Neuronal stem cell (in vitro differentiated cells): ENCODE measurements at regions not wholly inside any gene's neighbourhood (a gene's known extent, or its start where the extent isn't known, plus 50 kb on each side); places are given as distances from the start of the nearest gene placed in this dataset.

Source experiments
- DNase-seq: peaks from one replicate; pipeline ENCODE4 v3.0.0-alpha.2; 2013; ENCODE audit warnings: low spot score
- H2AFZ ChIP-seq: one replicate; pipeline ENCODE4 v1.6.1; 2013; ENCODE audit warnings: mild to moderate bottlenecking, low read length, inconsistent platforms
- H2AK5ac ChIP-seq: 2 replicates; pipeline ENCODE4 v1.6.1; 2013; ENCODE audit warnings: low read depth, mild to moderate bottlenecking, inconsistent platforms, low read length, moderate library complexity, mixed read lengths
- H2BK120ac ChIP-seq: 2 replicates; pipeline ENCODE4 v1.6.1; 2013; ENCODE audit warnings: low read depth, mild to moderate bottlenecking, inconsistent platforms, low read length, moderate library complexity, mixed read lengths
- H2BK12ac ChIP-seq: one replicate; pipeline ENCODE4 v1.6.1; 2013; ENCODE audit warnings: low read length, inconsistent platforms
- H2BK15ac ChIP-seq: 2 replicates; pipeline ENCODE4 v1.6.1; 2013; ENCODE audit warnings: mild to moderate bottlenecking, low read length, inconsistent platforms, mixed read lengths
- H2BK5ac ChIP-seq: one replicate; pipeline ENCODE4 v1.6.1; 2013; ENCODE audit warnings: inconsistent platforms, mild to moderate bottlenecking, low read length, moderate library complexity
- H3K14ac ChIP-seq: one replicate; pipeline ENCODE4 v1.6.1; 2013; ENCODE audit warnings: low read length, inconsistent platforms
- H3K18ac ChIP-seq: 2 replicates; pipeline ENCODE4 v1.6.1; 2013; ENCODE audit warnings: low read length, inconsistent platforms
- H3K23ac ChIP-seq: 2 replicates; pipeline ENCODE4 v1.6.1; 2013; ENCODE audit warnings: low read depth, mild to moderate bottlenecking, mixed read lengths, low read length, inconsistent platforms; ENCODE audit not compliant: poor library complexity
- H3K27ac ChIP-seq: replicated peaks from 3 replicates; pipeline ENCODE4 v1.5.1; 2013; ENCODE audit warnings: low read length, inconsistent platforms
- H3K27me3 ChIP-seq, 3 experiments: 2 replicates each; pipeline ENCODE4 v1.6.1; 2013; ENCODE audit warnings: low read length in 3 of 3, mild to moderate bottlenecking in 2 of 3, inconsistent platforms in 1 of 3, low read depth in 1 of 3, mixed read lengths in 1 of 3, moderate library complexity in 1 of 3; ENCODE audit not compliant: control insufficient read depth in 3 of 3, insufficient read depth in 3 of 3
- H3K36me3 ChIP-seq, 2 donors: replicated peaks in 1 of 2; 2 replicates each; pipeline ENCODE4 v1.6.1; 2013; ENCODE audit warnings: low read length in 2 of 2; ENCODE audit not compliant: control insufficient read depth in 2 of 2, insufficient read depth in 2 of 2
- H3K4ac ChIP-seq: 2 replicates; pipeline ENCODE4 v1.6.1; 2013; ENCODE audit warnings: inconsistent platforms, mild to moderate bottlenecking, low read length, moderate library complexity
- H3K4me1 ChIP-seq, 2 donors: 1 replicate in 1 of 2; 2 replicates in 1 of 2; pipeline ENCODE4 v1.6.1; 2013; ENCODE audit warnings: low read length in 2 of 2, low read depth in 1 of 2; ENCODE audit not compliant: control insufficient read depth in 2 of 2, insufficient read depth in 1 of 2
- H3K4me2 ChIP-seq: one replicate; pipeline ENCODE4 v1.6.1; 2013; ENCODE audit warnings: mild to moderate bottlenecking, low read length, inconsistent platforms; ENCODE audit not compliant: insufficient read depth, poor library complexity, severe bottlenecking
- H3K4me3 ChIP-seq, 2 donors: 2 replicates each; pipeline ENCODE4 v1.5.1; 2013; ENCODE audit warnings: low read length in 2 of 2, mild to moderate bottlenecking in 2 of 2, inconsistent platforms in 1 of 2, moderate library complexity in 1 of 2
- H3K79me1 ChIP-seq: one replicate; pipeline ENCODE4 v1.6.1; 2013; ENCODE audit warnings: low read depth, mild to moderate bottlenecking, inconsistent platforms, low read length, moderate library complexity
- H3K9ac ChIP-seq: one replicate; pipeline ENCODE4 v1.6.1; 2013; ENCODE audit warnings: mild to moderate bottlenecking, low read depth, low read length, inconsistent platforms; ENCODE audit not compliant: poor library complexity
- H3K9me3 ChIP-seq, 2 donors: replicated peaks in 1 of 2; 2 replicates each; pipeline versions ENCODE3 to v1.6.1; 2013; ENCODE audit warnings: low read length in 2 of 2, mild to moderate bottlenecking in 2 of 2, inconsistent platforms in 1 of 2, low read depth in 1 of 2, mixed read lengths in 1 of 2, moderate library complexity in 1 of 2; ENCODE audit not compliant: control insufficient read depth in 2 of 2, insufficient read depth in 1 of 2
- H4K8ac ChIP-seq: one replicate; pipeline ENCODE4 v1.6.1; 2013; ENCODE audit warnings: low read depth, mild to moderate bottlenecking, inconsistent platforms, low read length, moderate library complexity
- H4K91ac ChIP-seq: one replicate; pipeline ENCODE4 v1.6.1; 2013; ENCODE audit warnings: low read length, low read depth, mild to moderate bottlenecking, inconsistent platforms; ENCODE audit not compliant: poor library complexity
- WGBS, 2 donors: extraction: QIAGEN DNeasy Blood & Tissue Kit; methylation state at CpG; one replicate each; pipeline ENCODE4 v1.1.7; 2013; ENCODE audit warnings: missing lambda C conversion rate in 2 of 2, mixed read lengths in 1 of 2; ENCODE audit not compliant: insufficient read length in 2 of 2, insufficient replicate concordance in 1 of 2; ENCODE audit errors: extremely low coverage in 2 of 2; 5-methylcytosine and 5-hydroxymethylcytosine counted together

DNA sequence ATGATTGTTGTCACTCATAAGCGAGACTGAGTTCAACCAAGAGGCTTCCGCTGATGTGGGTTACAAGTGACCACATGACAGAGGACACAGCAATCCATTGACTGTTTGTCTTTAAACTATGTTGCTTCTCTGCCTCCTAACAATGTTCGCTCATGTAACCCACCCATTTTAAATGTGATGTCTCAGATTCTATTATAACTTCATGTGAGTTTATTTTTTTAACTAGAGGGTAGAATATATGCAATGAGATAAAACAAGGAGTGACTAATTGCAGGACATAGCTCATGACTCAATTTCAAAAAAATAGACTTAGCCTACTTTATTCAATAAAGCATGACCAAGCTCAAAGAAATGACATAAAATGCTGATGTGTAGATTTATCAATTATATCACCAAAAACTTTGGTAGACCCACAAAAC, 119.2 kb upstream of the SASH1 start:
- no peaks in the 10 kb centered on the region for H3K79me1 ChIP-seq
- no peak overlapping the region for H3K23ac ChIP-seq
- H3K4ac ChIP-seq, result no peak overlapping the region
- H2AFZ ChIP-seq, result no peak overlapping the region
- H2BK120ac ChIP-seq, result no peak overlapping the region
- peaks cover 0 to 5% of the 10 kb centered on the region in 2 donors for H3K4me1 ChIP-seq
- no peak overlapping the region for H3K4me2 ChIP-seq
- H3K14ac ChIP-seq, result no peak overlapping the region
- H2BK12ac ChIP-seq, result no peak overlapping the region
- no CpG with 5 or more reads among the region's 3 CpGs for WGBS, 2 donors
- no peak overlapping the region for H3K27ac ChIP-seq
- no peak for DNase-seq
- H3K27me3 ChIP-seq, result peaks cover 0 to 9% (median 0%) of the 10 kb centered on the region in 3 experiments
- H3K4me3 ChIP-seq, result no peak overlapping the region
- H3K36me3 ChIP-seq, result no peaks in the 10 kb centered on the region
- no peak overlapping the region for H4K8ac ChIP-seq
- no peak overlapping the region for H2AK5ac ChIP-seq
- H3K9me3 ChIP-seq, result no peaks in the 10 kb centered on the region
- H2BK15ac ChIP-seq, result no peak overlapping the region
- no peak overlapping the region for H4K91ac ChIP-seq
- no peak overlapping the region for H3K18ac ChIP-seq
- no peak overlapping the region for H2BK5ac ChIP-seq
- H3K9ac ChIP-seq, result no peak overlapping the region

DNA sequence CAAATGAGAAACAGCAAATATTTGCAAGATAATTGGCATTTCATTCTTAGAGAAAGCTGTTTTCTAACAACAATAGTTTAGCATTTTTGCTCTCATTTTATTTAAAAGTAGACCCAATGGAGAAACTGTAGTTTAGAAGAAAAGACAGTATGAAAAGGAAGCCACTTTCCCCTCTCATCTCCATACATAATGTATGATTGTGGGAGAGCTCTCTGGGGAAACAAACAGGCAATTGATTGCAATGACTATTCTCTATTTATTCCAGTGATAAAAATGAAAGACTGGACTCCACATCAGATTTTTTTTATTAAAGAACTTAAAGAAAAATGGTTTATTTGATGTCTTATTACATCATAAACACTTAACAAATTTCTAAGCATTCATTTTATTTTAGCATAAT, 116.8 kb upstream of the SASH1 start:
- Histone ChIP-seq H3K9me3 (no peaks in the 10 kb centered on the region), H3K18ac (no peak overlapping the region), H3K36me3 (no peaks in the 10 kb centered on the region), H3K4me1 (peaks cover 0 to 5% of the 10 kb centered on the region in 2 donors), H3K9ac (no peak overlapping the region), H3K27ac (no peak overlapping the region), H3K4ac (no peak overlapping the region), H4K91ac (no peak overlapping the region), H2AFZ (no peak overlapping the region), H3K14ac (no peak overlapping the region), H2AK5ac (no peak overlapping the region), H3K4me2 (no peak overlapping the region), H3K4me3 (no peak overlapping the region), H3K27me3 (peaks cover 0 to 6% (median 0%) of the 10 kb centered on the region in 3 experiments), H2BK12ac (no peak overlapping the region), H2BK5ac (no peak overlapping the region), H2BK15ac (no peak overlapping the region), H4K8ac (no peak overlapping the region), H3K79me1 (no peaks in the 10 kb centered on the region), H2BK120ac (no peak overlapping the region), H3K23ac (no peak overlapping the region)
- DNase-seq, result no peak

DNA sequence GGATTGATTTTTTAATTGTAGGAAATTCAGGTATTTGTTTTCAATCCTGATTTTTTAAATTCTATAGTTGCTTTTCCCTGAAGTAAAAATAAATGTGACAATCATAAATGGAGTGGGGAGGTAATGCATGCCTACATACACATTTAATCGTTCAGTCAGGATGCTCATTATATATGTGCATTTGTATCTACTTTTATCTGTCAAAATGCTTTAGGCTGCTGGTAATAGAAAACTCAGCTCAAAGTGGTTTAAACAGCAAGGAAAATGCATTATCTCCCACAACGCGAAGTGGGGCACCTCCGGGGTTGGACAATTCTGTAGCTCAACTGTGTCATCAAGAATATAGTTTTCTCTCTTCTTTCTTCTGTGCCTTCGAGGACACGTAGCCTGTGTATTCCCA, 116.4 kb upstream of the SASH1 start:
- H3K9me3 ChIP-seq, result no peaks in the 10 kb centered on the region
- no peak overlapping the region for H4K91ac ChIP-seq
- peaks cover 0 to 5% of the 10 kb centered on the region in 2 donors for H3K4me1 ChIP-seq
- no peaks in the 10 kb centered on the region for H3K36me3 ChIP-seq
- H2AFZ ChIP-seq, result no peak overlapping the region
- H2BK120ac ChIP-seq, result no peak overlapping the region
- H3K4ac ChIP-seq, result no peak overlapping the region
- WGBS, 2 donors, result no CpG with 5 or more reads among the region's 6 CpGs
- H3K79me1 ChIP-seq, result no peaks in the 10 kb centered on the region
- H2BK15ac ChIP-seq, result no peak overlapping the region
- H3K4me3 ChIP-seq, result no peak overlapping the region
- no peak overlapping the region for H3K23ac ChIP-seq
- peaks cover 0 to 6% (median 0%) of the 10 kb centered on the region in 3 experiments for H3K27me3 ChIP-seq
- DNase-seq, result no peak
- H3K9ac ChIP-seq, result no peak overlapping the region
- no peak overlapping the region for H3K27ac ChIP-seq
- H3K18ac ChIP-seq, result no peak overlapping the region
- H3K4me2 ChIP-seq, result no peak overlapping the region
- H3K14ac ChIP-seq, result no peak overlapping the region
- no peak overlapping the region for H2BK5ac ChIP-seq
- no peak overlapping the region for H2BK12ac ChIP-seq
- no peak overlapping the region for H2AK5ac ChIP-seq
- no peak overlapping the region for H4K8ac ChIP-seq

DNA sequence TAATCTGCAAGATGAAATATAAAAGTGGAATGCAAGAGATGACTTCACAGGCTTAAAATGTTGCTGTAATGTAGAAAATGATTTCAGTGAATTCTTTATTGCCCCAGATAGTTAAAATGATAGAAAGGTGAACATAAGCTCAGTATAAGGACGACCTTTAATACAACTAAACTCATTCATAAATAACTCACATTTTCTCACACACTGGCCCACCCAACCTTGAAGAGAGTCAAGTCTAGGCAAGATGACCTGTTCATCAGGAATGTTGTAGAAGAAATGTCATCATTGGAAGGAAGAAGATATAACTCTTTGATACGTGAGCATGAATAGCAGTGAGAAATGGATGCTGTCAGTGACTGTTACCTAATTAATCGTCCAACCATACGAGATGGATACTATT, 111.1 kb upstream of the SASH1 start:
- Histone ChIP-seq H3K4ac (no peak overlapping the region), H2BK120ac (no peak overlapping the region), H3K4me1 (no peaks in the 10 kb centered on the region), H3K79me1 (no peaks in the 10 kb centered on the region), H4K91ac (no peak overlapping the region), H3K14ac (no peak overlapping the region), H3K27me3 (no peaks in the 10 kb centered on the region), H3K27ac (no peak overlapping the region), H4K8ac (no peak overlapping the region), H3K9ac (no peak overlapping the region), H3K4me3 (no peak overlapping the region), H2BK12ac (no peak overlapping the region), H2AK5ac (no peak overlapping the region), H3K9me3 (no peaks in the 10 kb centered on the region), H3K36me3 (no peaks in the 10 kb centered on the region), H3K18ac (no peak overlapping the region), H3K23ac (no peak overlapping the region), H2AFZ (no peak overlapping the region), H3K4me2 (no peak overlapping the region), H2BK15ac (no peak overlapping the region), H2BK5ac (no peak overlapping the region)
- WGBS, 2 donors, result no CpG with 5 or more reads among the region's 4 CpGs
- DNase-seq, result no peak
